HCT116 (cell line): ENCODE measurements at regions not wholly inside any gene's neighbourhood (a gene's known extent, or its start where the extent isn't known, plus 50 kb on each side); places are given as distances from the start of the nearest gene placed in this dataset.

Experiments
- ATAC-seq: fragments of 200-7000 bp; cut with Tn5 transposase; 2 replicates; pipeline ENCODE4 v1.9.1; 2020; ENCODE audit warnings: mild to moderate bottlenecking, moderate library complexity
- BruUV-seq: library from RNA; stranded (reverse); fragments of 400-500 nt; replicated peaks from 2 replicates; lab custom pipeline; 2021; lab: Mats Ljungman, UMichigan
- CTCF ChIA-PET: fragments of 300-600 bp; sonication (Branson Sonifier 250); formaldehyde crosslinking; loops from one replicate; lab custom pipeline; 2021; ENCODE audit warnings: antibody characterized with exemption; lab: Charles Lee
- POLR2A ChIA-PET: fragments of 300-600, 350-600 bp; sonication (Branson Sonifier 250); formaldehyde crosslinking; loops from one replicate; lab custom pipeline; 2021; ENCODE audit warnings: antibody characterized with exemption; lab: Charles Lee
- RAD21 ChIA-PET, 2 experiments: fragments of 300-600 bp; sonication (Branson Sonifier 250); formaldehyde crosslinking; loops; one replicate each; lab custom pipeline; 2023; ENCODE audit warnings: low total read pairs in 2 of 2; ENCODE audit not compliant: uncharacterized antibody in 2 of 2, unreplicated experiment in 2 of 2, low non-redundant PET in 1 of 2; lab: Charles Lee
- DNase-seq: peaks from one replicate; pipeline ENCODE4 v3.0.0-alpha.2; 2010; ENCODE audit warnings: low read depth, low spot score
- H2AFZ ChIP-seq: fragments of 200-600 bp; shearing (Covaris generic), sonication (generic); 2 replicates; pipeline ENCODE4 v1.6.1; 2017; ENCODE audit warnings: low read depth, mixed run types, mixed read lengths, antibody characterized with exemption, low read length; ENCODE audit not compliant: poor library complexity, severe bottlenecking
- H3K27ac ChIP-seq: 2 replicates; pipeline ENCODE4 v1.5.1; 2012; ENCODE audit warnings: low read depth, low read length
- H3K27me3 ChIP-seq: fragments of 200-600 bp; sonication (generic); 2 replicates; pipeline ENCODE4 v1.6.1; 2016; ENCODE audit warnings: mixed run types, low read length, mixed read lengths; ENCODE audit not compliant: insufficient read depth
- H3K36me3 ChIP-seq, 2 experiments: fragments of 200-500 bp in 1 of 2; fragments of 200-600 bp in 1 of 2; sonication (Bioruptor generic) in 1 of 2; sonication (generic) in 1 of 2; 2 replicates each; pipeline versions ENCODE4 v1.5.1 to v1.6.1; 2014 to 2016; ENCODE audit warnings: low read length in 2 of 2, inconsistent platforms in 1 of 2, mixed read lengths in 1 of 2, mixed run types in 1 of 2; ENCODE audit not compliant: insufficient read depth in 2 of 2, control insufficient read depth in 1 of 2
- H3K4me1 ChIP-seq, 2 experiments: fragments of 200-600 bp in 1 of 2; sonication (generic) in 1 of 2; 2 replicates each; pipeline versions ENCODE4 v1.5.1 to v1.6.1; 2012 to 2017; ENCODE audit warnings: low read length in 2 of 2, inconsistent platforms in 1 of 2, mild to moderate bottlenecking in 1 of 2, mixed read lengths in 1 of 2, mixed run types in 1 of 2, moderate library complexity in 1 of 2; ENCODE audit not compliant: insufficient read depth in 2 of 2, control insufficient read depth in 1 of 2
- H3K4me2 ChIP-seq: fragments of 200-600 bp; sonication (generic); 2 replicates; pipeline ENCODE4 v1.6.1; 2017; ENCODE audit warnings: mixed run types, low read length, mixed read lengths
- H3K4me3 ChIP-seq, 2 experiments: fragments of 200-600 bp in 1 of 2; sonication (generic) in 1 of 2; replicated peaks in 1 of 2; 2 replicates each; pipeline ENCODE4 v1.5.1; 2011 to 2016; ENCODE audit warnings: low read length in 2 of 2, control low read depth in 1 of 2, low read depth in 1 of 2, mild to moderate bottlenecking in 1 of 2, mixed read lengths in 1 of 2, mixed run types in 1 of 2
- H3K79me2 ChIP-seq: fragments of 200-600 bp; sonication (generic); 2 replicates; pipeline ENCODE4 v1.6.1; 2017; ENCODE audit warnings: mild to moderate bottlenecking, mixed run types, low read length, moderate library complexity, mixed read lengths; ENCODE audit not compliant: insufficient read depth
- H3K9ac ChIP-seq: fragments of 200-600 bp; sonication (generic); 2 replicates; pipeline ENCODE4 v1.6.1; 2016; ENCODE audit warnings: low read length, mixed read lengths
- H3K9me2 ChIP-seq: fragments of 200-600 bp; sonication (generic), shearing (Covaris generic); 2 replicates; pipeline ENCODE4 v1.6.1; 2017; ENCODE audit warnings: mixed run types, mild to moderate bottlenecking, moderate library complexity; ENCODE audit not compliant: insufficient read depth
- H3K9me3 ChIP-seq, 2 experiments: fragments of 200-500 bp in 1 of 2; fragments of 200-600 bp in 1 of 2; sonication (Bioruptor generic) in 1 of 2; sonication (generic) in 1 of 2; 2 replicates each; pipeline ENCODE4 v1.6.1; 2014 to 2017; ENCODE audit warnings: low read length in 2 of 2, mixed read lengths in 2 of 2, inconsistent platforms in 1 of 2, low read depth in 1 of 2, mild to moderate bottlenecking in 1 of 2, mixed run types in 1 of 2, moderate library complexity in 1 of 2; ENCODE audit not compliant: control insufficient read depth in 1 of 2, insufficient read depth in 1 of 2
- H4K20me1 ChIP-seq: fragments of 200-600 bp; sonication (generic), shearing (Covaris generic); 2 replicates; pipeline ENCODE4 v1.6.1; 2017; ENCODE audit warnings: mixed run types, mild to moderate bottlenecking, moderate library complexity; ENCODE audit not compliant: insufficient read depth
- ELF1 ChIP-seq: IDR thresholded peaks from 2 replicates; pipeline ENCODE4 v1.6.1; 2012; ENCODE audit warnings: low read depth, borderline replicate concordance
- RAD21 ChIP-seq: IDR thresholded peaks from 2 replicates; pipeline ENCODE4 v1.6.1; 2012; ENCODE audit warnings: low read depth, mild to moderate bottlenecking
- SIN3A ChIP-seq: IDR thresholded peaks from 2 replicates; pipeline ENCODE4 v1.6.1; 2012; ENCODE audit warnings: low read depth
- SP1 ChIP-seq: IDR thresholded peaks from 2 replicates; pipeline ENCODE4 v1.6.1; 2012; ENCODE audit warnings: low read depth
- TCF7L2 ChIP-seq: IDR thresholded peaks from 2 replicates; pipeline ENCODE4 v1.7.0; 2011; ENCODE audit warnings: borderline replicate concordance, inconsistent platforms; ENCODE audit not compliant: insufficient read depth, insufficient read length; ENCODE audit errors: extremely low read depth
- YY1 ChIP-seq: IDR thresholded peaks from 2 replicates; pipeline ENCODE4 v1.6.1; 2011; ENCODE audit warnings: low read length, low read depth, moderate library complexity, mild to moderate bottlenecking; ENCODE audit not compliant: insufficient replicate concordance; ENCODE audit errors: extremely low read depth
- intact Hi-C: fragments of 100-400 bp; cut with micrococcal nuclease; formaldehyde crosslinking; loops from 2 replicates; pipeline ENCODE4 v1.10.0; 2022

- ChIA-PET CTCF (no interaction called here), RAD21 (no interaction called here), POLR2A (no interaction called here)
- no peak for DNase-seq
- H3K9ac ChIP-seq = no peak overlapping the region
- no peak overlapping the region for H3K4me2 ChIP-seq
- ATAC-seq = no peak
- no TSS peak for BruUV-seq
- H3K9me3 ChIP-seq = no peaks in the 10 kb centered on the region
- H3K27ac ChIP-seq = no peak overlapping the region
- no peaks in the 10 kb centered on the region for H3K79me2 ChIP-seq
- H4K20me1 ChIP-seq = no peaks in the 10 kb centered on the region
- H2AFZ ChIP-seq = no peak overlapping the region
- intact Hi-C loops = no loop called here
- H3K4me1 ChIP-seq = no peaks in the 10 kb centered on the region
- H3K4me3 ChIP-seq = no peak overlapping the region
- TF ChIP-seq ELF1 = no peak
- TF ChIP-seq, all 23 proteins: peak for 0
- Histone ChIP-seq H3K9me2 (no peaks in the 10 kb centered on the region), H3K36me3 (no peaks in the 10 kb centered on the region), H3K27me3 (no peaks in the 10 kb centered on the region)
Measured at GRCh38 chr1:4344065-4344732, 310.2 kb upstream of the AJAP1 start.

- no peak for DNase-seq
- Histone ChIP-seq H3K4me3 (no peak overlapping the region), H2AFZ (no peak overlapping the region), H3K27ac (no peak overlapping the region), H4K20me1 (no peaks in the 10 kb centered on the region), H3K4me2 (no peak overlapping the region), H3K9ac (no peak overlapping the region), H3K4me1 (no peaks in the 10 kb centered on the region), H3K27me3 (no peaks in the 10 kb centered on the region), H3K9me2 (no peaks in the 10 kb centered on the region), H3K9me3 (no peaks in the 10 kb centered on the region), H3K36me3 (no peaks in the 10 kb centered on the region), H3K79me2 (no peaks in the 10 kb centered on the region)
- no peak for ATAC-seq
- ChIA-PET RAD21 (no interaction called here), CTCF (no interaction called here), POLR2A (no interaction called here)
- intact Hi-C loops = no loop called here
- TF ChIP-seq SIN3A (no peak), YY1 (no peak), RAD21 (no peak), SP1 (no peak), TCF7L2 (no peak)
- no TSS peak for BruUV-seq
Measured at GRCh38 chr1:4345094-4345493, 309.3 kb upstream of the AJAP1 start.
